GM12891 (cell line): ENCODE measurements at regions not wholly inside any gene's neighbourhood (a gene's known extent, or its start where the extent isn't known, plus 50 kb on each side); places are given as distances from the start of the nearest gene placed in this dataset.

Experiments used
- POLR2A ChIP-seq: IDR thresholded peaks from 2 replicates; pipeline ENCODE4 v1.6.1; 2011; ENCODE audit warnings: low read depth, low read length, control low read depth
- POLR2AphosphoS5 ChIP-seq: IDR thresholded peaks from 2 replicates; pipeline ENCODE4 v1.6.1; 2011; ENCODE audit warnings: low read depth, low read length, control low read depth
- TAF1 ChIP-seq: IDR thresholded peaks from 2 replicates; pipeline ENCODE4 v1.6.1; 2011; ENCODE audit warnings: low read depth, low read length, control low read depth

- TF ChIP-seq TAF1 (no peak), POLR2A (no peak), POLR2AphosphoS5 (no peak)
Measured at GRCh38 chr4:14834382-14834781, 167.9 kb upstream of the CPEB2 start.
